Neural cell (in vitro differentiated cells): ENCODE measurements at regions not wholly inside any gene's neighbourhood (a gene's known extent, or its start where the extent isn't known, plus 50 kb on each side); places are given as distances from the start of the nearest gene placed in this dataset.

Source experiments
- H2AFZ ChIP-seq: fragments of 200-600, 300-800 bp; sonication (generic), shearing (Covaris generic); 2 replicates; pipeline ENCODE4 v1.6.0; 2014; ENCODE audit warnings: low read depth, mild to moderate bottlenecking, antibody characterized with exemption, low read length, moderate library complexity
- H3F3A ChIP-seq: fragments of 200-600 bp; shearing (Covaris generic); 2 replicates; pipeline ENCODE4 v1.6.1; 2016; ENCODE audit warnings: mild to moderate bottlenecking, moderate library complexity, mixed read lengths, antibody characterized with exemption, low read length; ENCODE audit not compliant: insufficient read depth, poor library complexity, severe bottlenecking
- H3K27ac ChIP-seq: fragments of 200-600, 300-800 bp; sonication (generic), shearing (Covaris generic); 2 replicates; pipeline ENCODE4 v1.5.1; 2014; ENCODE audit warnings: mild to moderate bottlenecking, low read length, moderate library complexity
- H3K27me3 ChIP-seq: fragments of 300-800, 200-600 bp; sonication (generic), shearing (Covaris generic); 2 replicates; pipeline ENCODE4 v1.6.0; 2014; ENCODE audit warnings: mild to moderate bottlenecking, low read depth, low read length, moderate library complexity; ENCODE audit not compliant: insufficient read depth
- H3K36me3 ChIP-seq: fragments of 300-800, 200-600 bp; sonication (generic), shearing (Covaris generic); 2 replicates; pipeline ENCODE4 v1.5.1; 2014; ENCODE audit warnings: mild to moderate bottlenecking, antibody characterized with exemption, low read length, moderate library complexity; ENCODE audit not compliant: insufficient read depth
- H3K4me2 ChIP-seq: fragments of 300-800, 200-600 bp; sonication (generic), shearing (Covaris generic); 2 replicates; pipeline ENCODE4 v1.6.0; 2014; ENCODE audit warnings: mild to moderate bottlenecking, low read length
- H3K4me3 ChIP-seq: fragments of 300-800, 200-600 bp; sonication (generic), shearing (Covaris generic); 2 replicates; pipeline ENCODE4 v1.5.1; 2014; ENCODE audit warnings: mild to moderate bottlenecking, low read length, moderate library complexity
- H3K79me2 ChIP-seq: fragments of 200-600 bp; shearing (Covaris generic); replicated peaks from 2 replicates; pipeline ENCODE4 v1.6.0; 2014; ENCODE audit warnings: mild to moderate bottlenecking, low read length, moderate library complexity; ENCODE audit not compliant: insufficient read depth
- H3K9ac ChIP-seq: fragments of 300-800, 200-600 bp; sonication (generic), shearing (Covaris generic); 2 replicates; pipeline ENCODE4 v1.6.1; 2016; ENCODE audit warnings: mild to moderate bottlenecking, low read length, mixed read lengths
- H3K9me2 ChIP-seq: fragments of 200-600 bp; shearing (Covaris generic); 2 replicates; pipeline ENCODE4 v1.6.1; 2016; ENCODE audit warnings: mild to moderate bottlenecking, low read length, mixed read lengths; ENCODE audit not compliant: insufficient read depth
- H3K9me3 ChIP-seq: fragments of 200-600, 300-800 bp; sonication (generic), shearing (Covaris generic); 2 replicates; pipeline ENCODE4 v1.6.1; 2016; ENCODE audit warnings: mild to moderate bottlenecking, mixed run types, low read length, moderate library complexity, mixed read lengths
- H4K20me1 ChIP-seq: fragments of 200-600 bp; shearing (Covaris generic); 2 replicates; pipeline ENCODE4 v1.6.1; 2016; ENCODE audit warnings: mild to moderate bottlenecking, mixed run types; ENCODE audit not compliant: insufficient read depth
- CTCF ChIP-seq: fragments of 450-650 bp; IDR thresholded peaks from 2 replicates; pipeline ENCODE4 v1.5.1; 2014; ENCODE audit warnings: antibody characterized with exemption, mild to moderate bottlenecking, moderate library complexity; ENCODE audit not compliant: poor library complexity, severe bottlenecking
- EP300 ChIP-seq: fragments of 450-650 bp; conservative IDR thresholded peaks from 2 replicates; pipeline ENCODE4 v1.6.1; 2014; ENCODE audit warnings: antibody characterized with exemption, mild to moderate bottlenecking, moderate library complexity; ENCODE audit not compliant: poor library complexity, severe bottlenecking
- EZH2 ChIP-seq: fragments of 200-600, 300-800 bp; shearing (Covaris generic), sonication (generic); IDR thresholded peaks from 2 replicates; pipeline ENCODE4 v1.6.1; 2014; ENCODE audit warnings: antibody characterized with exemption, low read length, borderline replicate concordance, mild to moderate bottlenecking; ENCODE audit not compliant: insufficient read depth, poor library complexity, severe bottlenecking
- MXI1 ChIP-seq: fragments of 450-650 bp; conservative IDR thresholded peaks from 2 replicates; pipeline ENCODE4 v1.6.1; 2014; ENCODE audit warnings: antibody characterized with exemption, mild to moderate bottlenecking; ENCODE audit not compliant: poor library complexity, severe bottlenecking
- POLR2AphosphoS5 ChIP-seq: IDR thresholded peaks from 2 replicates; pipeline ENCODE4 v1.6.1; 2012
- RAD21 ChIP-seq: fragments of 450-650 bp; conservative IDR thresholded peaks from 2 replicates; pipeline ENCODE4 v1.6.1; 2014; ENCODE audit warnings: antibody characterized with exemption, mild to moderate bottlenecking, moderate library complexity
- REST ChIP-seq: IDR thresholded peaks from 2 replicates; pipeline ENCODE4 v1.6.1; 2012; ENCODE audit warnings: borderline replicate concordance
- SMC3 ChIP-seq: fragments of 450-650 bp; conservative IDR thresholded peaks from 2 replicates; pipeline ENCODE4 v1.6.1; 2014; ENCODE audit warnings: antibody characterized with exemption, mild to moderate bottlenecking, moderate library complexity; ENCODE audit not compliant: poor library complexity
- TAF1 ChIP-seq: IDR thresholded peaks from 2 replicates; pipeline ENCODE4 v1.6.1; 2012; ENCODE audit warnings: low read depth

GRCh38 chr9:14018081-14018480 is 295.9 kb downstream of the NFIB start:
- H3K27ac ChIP-seq = no peak overlapping the region
- H3K9me2 ChIP-seq = no peaks in the 10 kb centered on the region
- H3K4me2 ChIP-seq = no peak overlapping the region
- no peak for TF ChIP-seq MXI1
- no peak for TF ChIP-seq POLR2AphosphoS5
- TF ChIP-seq SMC3 = no peak
- no peak for TF ChIP-seq REST
- no peak for TF ChIP-seq RAD21
- TF ChIP-seq TAF1 = no peak
- no peak for TF ChIP-seq EP300
- TF ChIP-seq CTCF = no peak
- TF ChIP-seq EZH2 = no peak
- H3K9ac ChIP-seq = no peak overlapping the region
- no peaks in the 10 kb centered on the region for H3F3A ChIP-seq
- H3K79me2 ChIP-seq = no peaks in the 10 kb centered on the region
- H3K36me3 ChIP-seq = no peaks in the 10 kb centered on the region
- no peaks in the 10 kb centered on the region for H3K9me3 ChIP-seq
- no peaks in the 10 kb centered on the region for H3K27me3 ChIP-seq
- no peaks in the 10 kb centered on the region for H4K20me1 ChIP-seq
- no peak overlapping the region for H3K4me3 ChIP-seq
- H2AFZ ChIP-seq = no peak overlapping the region

GRCh38 chr9:14014744-14015143 is 299.2 kb downstream of the NFIB start:
- H4K20me1 ChIP-seq = no peaks in the 10 kb centered on the region
- no peaks in the 10 kb centered on the region for H3K27me3 ChIP-seq
- H3F3A ChIP-seq = no peaks in the 10 kb centered on the region
- H3K36me3 ChIP-seq = no peaks in the 10 kb centered on the region
- no peaks in the 10 kb centered on the region for H3K9me2 ChIP-seq
- H3K79me2 ChIP-seq = no peaks in the 10 kb centered on the region
- no peak overlapping the region for H2AFZ ChIP-seq
- H3K4me3 ChIP-seq = no peak overlapping the region
- no peak overlapping the region for H3K9ac ChIP-seq
- TF ChIP-seq EZH2 (no peak), POLR2AphosphoS5 (no peak)
- no peaks in the 10 kb centered on the region for H3K9me3 ChIP-seq
- H3K4me2 ChIP-seq = no peak overlapping the region
- H3K27ac ChIP-seq = no peak overlapping the region

GRCh38 chr9:14014218-14014617 is 299.7 kb downstream of the NFIB start:
- Histone ChIP-seq H3K9ac (no peak overlapping the region), H3K9me2 (no peaks in the 10 kb centered on the region), H4K20me1 (no peaks in the 10 kb centered on the region), H3K4me2 (no peak overlapping the region), H3K9me3 (no peaks in the 10 kb centered on the region), H3K79me2 (no peaks in the 10 kb centered on the region), H3K36me3 (no peaks in the 10 kb centered on the region), H3K27me3 (no peaks in the 10 kb centered on the region), H3F3A (no peaks in the 10 kb centered on the region), H3K27ac (no peak overlapping the region), H3K4me3 (no peak overlapping the region), H2AFZ (no peak overlapping the region)
- TF ChIP-seq POLR2AphosphoS5 (no peak), MXI1 (no peak), EP300 (peak; percentile 50), SMC3 (no peak), CTCF (no peak), TAF1 (no peak)
